ENCODE measurements at regions not wholly inside any gene's neighbourhood (a gene's known extent, or its start where the extent isn't known, plus 50 kb on each side); places are given as distances from the start of the nearest gene placed in this dataset.

- no peaks in the 10 kb centered on the region for H4K20me1 ChIP-seq (ENCODE audit: insufficient read depth)
- no peak for DNase-seq
- H3K9me2 ChIP-seq (ENCODE audit: insufficient read depth): no peaks in the 10 kb centered on the region
- ChIA-PET POLR2A (ENCODE audit: unreplicated experiment) (no interaction called here), CTCF (no interaction called here)
- no peak overlapping the region for H2AFZ ChIP-seq
- BruUV-seq (replicated peaks): no TSS peak
- no peaks in the 10 kb centered on the region for H3K27me3 ChIP-seq (ENCODE audit: insufficient read depth, low read depth)
- no peaks in the 10 kb centered on the region for H3K79me2 ChIP-seq (ENCODE audit: low read depth)
- no peak overlapping the region for H3K27ac ChIP-seq
- H3F3A ChIP-seq (ENCODE audit: insufficient read depth, low read depth): no peaks in the 10 kb centered on the region
- H3K36me3 ChIP-seq (ENCODE audit: low read depth): no peaks in the 10 kb centered on the region
- H3K4me1 ChIP-seq (replicated peaks; ENCODE audit: insufficient read depth): no peaks in the 10 kb centered on the region
- H3K4me2 ChIP-seq: no peak overlapping the region
- intact Hi-C loops (cut with micrococcal nuclease; ENCODE audit: unreplicated experiment): no loop called here
- TF ChIP-seq EZH2 (IDR thresholded peaks at IDR 0.05; ENCODE audit: low read depth): no peak
- TF ChIP-seq CTCF (conservative IDR thresholded peaks at IDR 0.05): no peak
- H3K9me3 ChIP-seq (ENCODE audit: insufficient read depth, low read depth): no peaks in the 10 kb centered on the region
- H3K4me3 ChIP-seq: no peak overlapping the region
These were observed 348.2 kb downstream of the KCTD12 start for GRCh38 chr13:76538004-76538403.

DNA sequence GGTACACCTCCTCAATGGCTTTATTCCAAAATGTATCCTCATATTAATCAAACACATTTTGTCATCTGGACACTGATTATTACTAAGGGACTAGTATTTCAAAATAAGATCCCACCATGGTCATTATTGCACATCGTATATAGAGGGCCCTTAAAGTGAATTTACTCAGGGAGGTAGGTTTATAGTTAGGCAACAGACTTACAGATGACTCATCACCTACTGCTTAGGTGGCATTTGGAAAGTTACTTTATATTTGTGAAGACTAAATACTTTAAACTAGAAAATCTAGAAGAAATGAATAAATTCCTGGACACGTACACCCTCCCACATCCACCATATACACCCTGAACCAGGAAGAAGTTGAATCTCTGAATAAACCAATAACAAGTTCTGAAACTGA lies 353.0 kb downstream of the KCTD12 start:
- ChIA-PET POLR2A (ENCODE audit: unreplicated experiment) (no interaction called here), CTCF (no interaction called here)
- Histone ChIP-seq H4K20me1 (ENCODE audit: insufficient read depth) (no peaks in the 10 kb centered on the region), H3F3A (ENCODE audit: insufficient read depth, low read depth) (no peaks in the 10 kb centered on the region), H3K36me3 (ENCODE audit: low read depth) (no peaks in the 10 kb centered on the region), H2AFZ (no peak overlapping the region), H3K79me2 (ENCODE audit: low read depth) (no peaks in the 10 kb centered on the region), H3K4me1 (replicated peaks; ENCODE audit: insufficient read depth) (no peaks in the 10 kb centered on the region), H3K27ac (no peak overlapping the region), H3K4me2 (no peak overlapping the region), H3K9me3 (ENCODE audit: insufficient read depth, low read depth) (peaks cover 3% of the 10 kb centered on the region; the same call in 1 of the 2 replicates), H3K9me2 (ENCODE audit: insufficient read depth) (no peaks in the 10 kb centered on the region), H3K27me3 (ENCODE audit: insufficient read depth, low read depth) (no peaks in the 10 kb centered on the region), H3K4me3 (no peak overlapping the region)
- BruUV-seq (replicated peaks): no TSS peak
- intact Hi-C loops (cut with micrococcal nuclease; ENCODE audit: unreplicated experiment): no loop called here
- no peak for DNase-seq
- TF ChIP-seq EZH2 (IDR thresholded peaks at IDR 0.05; ENCODE audit: low read depth): no peak
- no peak for TF ChIP-seq CTCF (conservative IDR thresholded peaks at IDR 0.05)

- CTCF ChIA-PET: no interaction called here
- H3K27ac ChIP-seq: no peak overlapping the region
- peaks cover 3% of the 10 kb centered on the region; the same call in 1 of the 2 replicates for H3K9me3 ChIP-seq (ENCODE audit: insufficient read depth, low read depth)
- POLR2A ChIA-PET (ENCODE audit: unreplicated experiment): no interaction called here
- no peaks in the 10 kb centered on the region for H3K36me3 ChIP-seq (ENCODE audit: low read depth)
- H3K4me1 ChIP-seq (replicated peaks; ENCODE audit: insufficient read depth): no peaks in the 10 kb centered on the region
- BruUV-seq (replicated peaks): no TSS peak
- intact Hi-C loops (cut with micrococcal nuclease; ENCODE audit: unreplicated experiment): no loop called here
- TF ChIP-seq EZH2 (IDR thresholded peaks at IDR 0.05; ENCODE audit: low read depth) (no peak), CTCF (conservative IDR thresholded peaks at IDR 0.05) (no peak)
- no peak overlapping the region for H3K4me2 ChIP-seq
- DNase-seq: no peak
- no peaks in the 10 kb centered on the region for H3K79me2 ChIP-seq (ENCODE audit: low read depth)
- H2AFZ ChIP-seq: no peak overlapping the region
- no peaks in the 10 kb centered on the region for H3K9me2 ChIP-seq (ENCODE audit: insufficient read depth)
- no peak overlapping the region for H3K4me3 ChIP-seq
- H4K20me1 ChIP-seq (ENCODE audit: insufficient read depth): no peaks in the 10 kb centered on the region
- H3K27me3 ChIP-seq (ENCODE audit: insufficient read depth, low read depth): no peaks in the 10 kb centered on the region
- H3F3A ChIP-seq (ENCODE audit: insufficient read depth, low read depth): no peaks in the 10 kb centered on the region
These were observed 359.2 kb downstream of the KCTD12 start for GRCh38 chr13:76527041-76527440.
